ENCODE measurements at regions not wholly inside any gene's neighbourhood (a gene's known extent, or its start where the extent isn't known, plus 50 kb on each side); places are given as distances from the start of the nearest gene placed in this dataset.

GRCh38 chrX:109826954-109827708, 94.1 kb upstream of the ACSL4 start:
- DNase-seq (no peak), ATAC-seq (peak; percentile 25)
- TF ChIP-seq, protein P1, sequence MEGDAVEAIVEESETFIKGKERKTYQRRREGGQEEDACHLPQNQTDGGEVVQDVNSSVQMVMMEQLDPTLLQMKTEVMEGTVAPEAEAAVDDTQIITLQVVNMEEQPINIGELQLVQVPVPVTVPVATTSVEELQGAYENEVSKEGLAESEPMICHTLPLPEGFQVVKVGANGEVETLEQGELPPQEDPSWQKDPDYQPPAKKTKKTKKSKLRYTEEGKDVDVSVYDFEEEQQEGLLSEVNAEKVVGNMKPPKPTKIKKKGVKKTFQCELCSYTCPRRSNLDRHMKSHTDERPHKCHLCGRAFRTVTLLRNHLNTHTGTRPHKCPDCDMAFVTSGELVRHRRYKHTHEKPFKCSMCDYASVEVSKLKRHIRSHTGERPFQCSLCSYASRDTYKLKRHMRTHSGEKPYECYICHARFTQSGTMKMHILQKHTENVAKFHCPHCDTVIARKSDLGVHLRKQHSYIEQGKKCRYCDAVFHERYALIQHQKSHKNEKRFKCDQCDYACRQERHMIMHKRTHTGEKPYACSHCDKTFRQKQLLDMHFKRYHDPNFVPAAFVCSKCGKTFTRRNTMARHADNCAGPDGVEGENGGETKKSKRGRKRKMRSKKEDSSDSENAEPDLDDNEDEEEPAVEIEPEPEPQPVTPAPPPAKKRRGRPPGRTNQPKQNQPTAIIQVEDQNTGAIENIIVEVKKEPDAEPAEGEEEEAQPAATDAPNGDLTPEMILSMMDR (IDR thresholded peaks at IDR 0.05), result no peak
- Histone ChIP-seq H3K4me3 (no peak overlapping the region), H3K36me3 (ENCODE audit: low read depth) (no peaks in the 10 kb centered on the region), H3K9me3 (no peaks in the 10 kb centered on the region), H3K4me1 (ENCODE audit: low read depth) (no peaks in the 10 kb centered on the region)
- intact Hi-C loops (cut with DNase I, micrococcal nuclease), result no loop called here

- Histone ChIP-seq H3K4me3 (no peak overlapping the region), H3K36me3 (ENCODE audit: low read depth) (no peaks in the 10 kb centered on the region), H3K4me1 (ENCODE audit: low read depth) (no peaks in the 10 kb centered on the region), H3K9me3 (no peaks in the 10 kb centered on the region)
- intact Hi-C loops (cut with DNase I, micrococcal nuclease), result no loop called here
- DNase-seq, result no peak
- ATAC-seq, result no peak
- TF ChIP-seq, protein P1 (IDR thresholded peaks at IDR 0.05), result no peak
Measured at GRCh38 chrX:109827772-109828171, 94.7 kb upstream of the ACSL4 start.

DNA sequence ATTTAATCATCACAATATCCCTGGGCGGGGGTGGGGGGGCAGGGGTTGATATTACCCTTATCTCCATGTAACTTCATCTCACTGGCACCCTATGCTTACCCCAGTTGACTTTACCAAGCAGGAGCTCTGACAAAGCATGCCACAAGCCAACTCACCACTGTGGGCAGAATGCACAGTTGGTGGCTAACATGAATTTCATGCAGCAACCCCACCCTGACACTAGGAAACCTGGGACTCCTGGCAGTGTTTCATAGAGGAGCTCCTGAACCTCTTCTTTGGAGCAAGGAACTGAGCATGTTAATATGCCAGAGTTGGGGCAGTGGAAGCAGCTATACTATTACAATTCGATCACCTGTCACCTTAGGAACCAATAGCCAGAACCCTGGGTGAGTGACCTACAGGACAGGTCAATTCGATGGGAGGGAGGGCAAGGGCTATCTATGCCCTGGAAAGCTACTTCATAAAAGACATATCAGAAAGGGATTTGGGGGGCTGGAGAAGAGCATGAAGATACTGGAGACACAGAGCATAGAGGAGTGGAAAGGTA, 97.2 kb upstream of the ACSL4 start:
- H3K4me3 ChIP-seq, result no peak overlapping the region
- no peaks in the 10 kb centered on the region for H3K36me3 ChIP-seq (ENCODE audit: low read depth)
- H3K4me1 ChIP-seq (ENCODE audit: low read depth), result no peaks in the 10 kb centered on the region
- DNase-seq (no peak), ATAC-seq (no peak)
- TF ChIP-seq, protein P1 (IDR thresholded peaks at IDR 0.05), result no peak
- H3K9me3 ChIP-seq, result no peaks in the 10 kb centered on the region
- intact Hi-C loops (cut with DNase I, micrococcal nuclease), result no loop called here

GRCh38 chrX:109830704-109831206, 97.7 kb upstream of the ACSL4 start:
- TF ChIP-seq, protein P1 (IDR thresholded peaks at IDR 0.05), result no peak
- Histone ChIP-seq H3K9me3 (no peaks in the 10 kb centered on the region), H3K4me1 (ENCODE audit: low read depth) (no peaks in the 10 kb centered on the region), H3K36me3 (ENCODE audit: low read depth) (no peaks in the 10 kb centered on the region), H3K4me3 (no peak overlapping the region)
- intact Hi-C loops (cut with DNase I, micrococcal nuclease), result no loop called here
- ATAC-seq (no peak), DNase-seq (no peak)

DNA sequence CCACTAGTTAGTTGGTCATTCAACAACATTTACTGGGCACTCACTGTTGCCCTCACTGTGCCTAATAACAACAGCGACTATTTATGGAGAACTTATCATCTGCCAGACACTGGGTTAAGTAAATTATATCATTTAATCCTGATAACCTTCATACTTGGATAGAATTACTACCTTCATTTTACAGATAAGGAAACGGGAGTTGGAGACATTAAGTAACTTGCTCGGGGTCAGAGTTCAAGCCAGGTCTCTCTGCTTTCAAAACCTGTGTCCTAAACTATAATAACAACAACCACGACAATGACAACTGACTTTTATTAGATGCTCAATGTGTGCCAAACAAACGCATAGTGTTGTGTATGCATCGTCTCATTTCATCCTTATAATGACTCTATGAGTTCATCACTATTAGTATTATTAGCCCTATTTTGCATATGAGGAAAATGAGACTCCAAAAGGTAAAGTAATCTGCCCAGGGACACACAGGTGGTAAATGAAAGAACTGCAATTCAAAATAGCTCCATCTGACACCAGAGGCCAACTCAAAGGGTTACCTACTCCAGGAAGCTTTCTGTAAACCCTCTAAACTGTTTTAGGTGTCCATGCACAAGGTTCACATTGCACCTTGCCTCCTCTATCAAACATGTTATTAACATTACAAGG, 98.4 kb upstream of the ACSL4 start:
- TF ChIP-seq, protein P1 (IDR thresholded peaks at IDR 0.05), result no peak

More for the DNA sequence above, 98.4 kb upstream of the ACSL4 start:
- intact Hi-C loops (cut with DNase I, micrococcal nuclease), result no loop called here
- no peak for ATAC-seq
- DNase-seq, result no peak
- no peaks in the 10 kb centered on the region for H3K9me3 ChIP-seq
- no peak overlapping the region for H3K4me3 ChIP-seq
- no peaks in the 10 kb centered on the region for H3K36me3 ChIP-seq (ENCODE audit: low read depth)
- no peaks in the 10 kb centered on the region for H3K4me1 ChIP-seq (ENCODE audit: low read depth)
